SK-N-SH (cell line): ENCODE measurements at regions not wholly inside any gene's neighbourhood (a gene's known extent, or its start where the extent isn't known, plus 50 kb on each side); places are given as distances from the start of the nearest gene placed in this dataset.
A peak's percentile ranks its signal among the peaks of the same experiment; 100 is the strongest.

Experiments used
- CTCF ChIA-PET: fragments of 300-600, 350-600 bp; formaldehyde crosslinking; extraction: SDS; loops from one replicate; lab custom pipeline; 2021; lab: Yijun Ruan, JAX
- POLR2A ChIA-PET: fragments of 350-600 bp; sonication (Branson Sonifier 250); formaldehyde crosslinking; extraction: SDS; loops from one replicate; lab custom pipeline; 2020; ENCODE audit warnings: antibody characterized with exemption, inconsistent platforms; lab: Yijun Ruan, JAX
- DNase-seq: peaks from one replicate; pipeline ENCODE4 v3.0.0; 2012
- H2AFZ ChIP-seq: fragments of 200-600 bp; sonication (generic); 2 replicates; pipeline ENCODE4 v1.8.1; 2016; ENCODE audit warnings: antibody characterized with exemption, mild to moderate bottlenecking, low read depth
- H3F3A ChIP-seq: fragments of 200-600 bp; sonication (generic); replicated peaks from 2 replicates; pipeline ENCODE3; 2016; ENCODE audit warnings: antibody characterized with exemption, mild to moderate bottlenecking; ENCODE audit not compliant: insufficient read depth
- H3K27ac ChIP-seq, 2 experiments: fragments of 200-500 bp in 1 of 2; fragments of 200-600 bp in 1 of 2; sonication (Bioruptor generic) in 1 of 2; sonication (generic), shearing (Covaris generic) in 1 of 2; 2 replicates each; pipeline versions ENCODE4 v1.5.1 to v1.6.1; 2014 to 2016; ENCODE audit warnings: low read depth in 2 of 2, inconsistent platforms in 1 of 2, low read length in 1 of 2, mild to moderate bottlenecking in 1 of 2, mixed read lengths in 1 of 2
- H3K27me3 ChIP-seq: fragments of 200-600 bp; sonication (generic), shearing (Covaris generic); 2 replicates; pipeline ENCODE4 v1.6.1; 2016; ENCODE audit warnings: mixed run types; ENCODE audit not compliant: insufficient read depth
- H3K36me3 ChIP-seq, 2 experiments: fragments of 200-500 bp in 1 of 2; fragments of 200-600 bp in 1 of 2; sonication (Bioruptor generic) in 1 of 2; sonication (generic) in 1 of 2; replicated peaks in 1 of 2; 2 replicates each; pipeline versions ENCODE3 to v1.5.1; 2014 to 2016; ENCODE audit warnings: low read length in 1 of 2, mild to moderate bottlenecking in 1 of 2; ENCODE audit not compliant: insufficient read depth in 2 of 2, control insufficient read depth in 1 of 2
- H3K4me1 ChIP-seq, 2 experiments: fragments of 200-500 bp in 1 of 2; fragments of 200-600 bp in 1 of 2; sonication (Bioruptor generic) in 1 of 2; sonication (generic), shearing (Covaris generic) in 1 of 2; 2 replicates each; pipeline versions ENCODE4 v1.5.1 to v1.6.1; 2014 to 2016; ENCODE audit warnings: low read depth in 1 of 2, low read length in 1 of 2, mixed run types in 1 of 2; ENCODE audit not compliant: insufficient read depth in 2 of 2, control insufficient read depth in 1 of 2
- H3K4me2 ChIP-seq: fragments of 200-600 bp; sonication (generic), shearing (Covaris generic); 2 replicates; pipeline ENCODE4 v1.6.1; 2017; ENCODE audit warnings: mixed run types
- H3K4me3 ChIP-seq, 2 experiments: fragments of 200-500 bp in 1 of 2; fragments of 200-600 bp in 1 of 2; sonication (Bioruptor generic) in 1 of 2; sonication (generic), shearing (Covaris generic) in 1 of 2; 2 replicates each; pipeline versions ENCODE4 v1.5.1 to v1.8.1; 2014 to 2016; ENCODE audit warnings: low read depth in 2 of 2, inconsistent platforms in 1 of 2, low read length in 1 of 2, mild to moderate bottlenecking in 1 of 2, mixed read lengths in 1 of 2, moderate library complexity in 1 of 2
- H3K79me2 ChIP-seq: fragments of 200-600 bp; sonication (generic); 2 replicates; pipeline ENCODE4 v1.8.1; 2017; ENCODE audit warnings: mild to moderate bottlenecking; ENCODE audit not compliant: insufficient read depth
- H3K9ac ChIP-seq: fragments of 200-600 bp; sonication (generic); 2 replicates; pipeline ENCODE4 v1.6.1; 2017; ENCODE audit warnings: mixed run types
- H3K9me2 ChIP-seq: fragments of 200-600 bp; sonication (generic); 2 replicates; pipeline ENCODE4 v1.6.1; 2017; ENCODE audit warnings: mixed run types
- H3K9me3 ChIP-seq: fragments of 200-600 bp; sonication (generic); 2 replicates; pipeline ENCODE4 v1.6.1; 2017; ENCODE audit warnings: mixed run types, mild to moderate bottlenecking, moderate library complexity
- H4K20me1 ChIP-seq: fragments of 200-600 bp; sonication (generic); 2 replicates; pipeline ENCODE4 v1.6.1; 2017; ENCODE audit warnings: mild to moderate bottlenecking, mixed run types; ENCODE audit not compliant: insufficient read depth
- ELF1 ChIP-seq: IDR thresholded peaks from 2 replicates; pipeline ENCODE4 v1.4.0; 2012
- EP300 ChIP-seq, 2 experiments: IDR thresholded peaks; 2 replicates each; pipeline versions ENCODE4 v1.4.0 to v1.6.1; 2012; ENCODE audit warnings: borderline replicate concordance in 1 of 2, low read depth in 1 of 2, low read length in 1 of 2
- IRF3 ChIP-seq: fragments of 150-350 bp; IDR thresholded peaks from 2 replicates; pipeline ENCODE4 v1.6.1; 2016; ENCODE audit warnings: mild to moderate bottlenecking, low read depth, low read length
- MAX ChIP-seq: IDR thresholded peaks from 2 replicates; pipeline ENCODE4 v1.4.0; 2012; ENCODE audit warnings: low read depth
- MEF2A ChIP-seq: IDR thresholded peaks from 2 replicates; pipeline ENCODE4 v1.4.0; 2012; ENCODE audit warnings: low read depth, borderline replicate concordance
- MXI1 ChIP-seq: IDR thresholded peaks from 2 replicates; pipeline ENCODE4 v1.6.1; 2012; ENCODE audit warnings: mild to moderate bottlenecking, low read depth, low read length, improper control_type of control experiment
- NFIC ChIP-seq: IDR thresholded peaks from 2 replicates; pipeline ENCODE4 v1.4.0; 2012; ENCODE audit warnings: borderline replicate concordance
- PBX3 ChIP-seq: IDR thresholded peaks from 2 replicates; pipeline ENCODE4; 2012
- YY1 ChIP-seq: IDR thresholded peaks from 2 replicates; pipeline ENCODE4 v1.4.0; 2012; ENCODE audit warnings: low read depth, mild to moderate bottlenecking
- WGBS: methylation state at CpG from one replicate; pipeline ENCODE4 v1.1.6; 2017; ENCODE audit warnings: low lambda C conversion rate; 5-methylcytosine and 5-hydroxymethylcytosine counted together

GRCh38 chr6:139475241-139475640 lies 100.8 kb upstream of the CITED2 start:
- no peak for TF ChIP-seq YY1
- TF ChIP-seq NFIC, result no peak
- no peak for TF ChIP-seq MAX
- TF ChIP-seq, all 33 proteins: peak for 0
- no peaks in the 10 kb centered on the region for H3K9me2 ChIP-seq
- H3K79me2 ChIP-seq, result no peaks in the 10 kb centered on the region
- no peak overlapping the region for H2AFZ ChIP-seq
- no peaks in the 10 kb centered on the region for H3F3A ChIP-seq
- H3K4me3 ChIP-seq, result no peak overlapping the region
- no peak overlapping the region for H3K9ac ChIP-seq
- peak overlapping the region in 1 of 2 experiments; percentile 44; a peak in 1 of 4 replicates for H3K27ac ChIP-seq
- H3K4me1 ChIP-seq, result peaks cover 3 to 13% of the 10 kb centered on the region in 2 experiments; a peak in 3 of 4 replicates
- POLR2A ChIA-PET, result no interaction called here
- no peaks in the 10 kb centered on the region for H3K9me3 ChIP-seq
- H3K4me2 ChIP-seq, result no peak overlapping the region
- H3K27me3 ChIP-seq, result no peaks in the 10 kb centered on the region
- CTCF ChIA-PET, result no interaction called here
- no peaks in the 10 kb centered on the region for H4K20me1 ChIP-seq
- DNase-seq, result no peak
- no peaks in the 10 kb centered on the region for H3K36me3 ChIP-seq
- 66% methylated on average over 5 of the region's 5 CpGs for WGBS

- H3K4me3 ChIP-seq, result no peak overlapping the region; a peak in 1 of 4 replicates
- H3K4me2 ChIP-seq, result peak overlapping the region; percentile 48; the same call in 1 of the 2 replicates
- H3K27ac ChIP-seq, result peak overlapping the region in 1 of 2 experiments; percentile 77; a peak in 2 of 4 replicates
- no peaks in the 10 kb centered on the region for H3K9me2 ChIP-seq
- H2AFZ ChIP-seq, result peak overlapping the region; percentile 81; the same call in 1 of the 2 replicates
- peaks cover 3 to 13% of the 10 kb centered on the region in 2 experiments; a peak in 3 of 4 replicates for H3K4me1 ChIP-seq
- no peak for DNase-seq
- H3K9me3 ChIP-seq, result no peaks in the 10 kb centered on the region
- H3K36me3 ChIP-seq, result no peaks in the 10 kb centered on the region
- H3K27me3 ChIP-seq, result no peaks in the 10 kb centered on the region
- no peaks in the 10 kb centered on the region for H3K79me2 ChIP-seq
- ChIA-PET POLR2A (no interaction called here), CTCF (no interaction called here)
- H3F3A ChIP-seq, result no peaks in the 10 kb centered on the region
- TF ChIP-seq MEF2A (no peak), MXI1 (no peak), PBX3 (no peak), IRF3 (no peak), ELF1 (no peak), EP300 (IDR thresholded peaks at IDR 0.05; ENCODE audit: borderline replicate concordance in 1 of 2, low read depth in 1 of 2, low read length in 1 of 2) (peak in 1 of 2 experiments; percentile 37; a peak in 2 of 4 replicates)
- no peak overlapping the region for H3K9ac ChIP-seq
- H4K20me1 ChIP-seq, result no peaks in the 10 kb centered on the region
- WGBS, result 37% methylated on average over 7 of the region's 7 CpGs
Measured at GRCh38 chr6:139474145-139475108, 100.0 kb upstream of the CITED2 start.
